ENCODE measurements at regions not wholly inside any gene's neighbourhood (a gene's known extent, or its start where the extent isn't known, plus 50 kb on each side); places are given as distances from the start of the nearest gene placed in this dataset.

GRCh38 chr7:67729771-67730170 is 733.1 kb downstream of the TYW1 start:
- no peak for DNase-seq (ENCODE audit: insufficient read length, low spot score)
- FAIRE-seq, result no peak
- TF ChIP-seq POLR2A (IDR thresholded peaks at IDR 0.05; ENCODE audit: low read depth, low read length), result no peak

GRCh38 chr7:67731704-67732103 is 735.1 kb downstream of the TYW1 start:
- FAIRE-seq (no peak), DNase-seq (ENCODE audit: insufficient read length, low spot score) (no peak)
- no peak for TF ChIP-seq POLR2A (IDR thresholded peaks at IDR 0.05; ENCODE audit: low read depth, low read length)

- no peak for TF ChIP-seq POLR2A (IDR thresholded peaks at IDR 0.05; ENCODE audit: low read depth, low read length)
- no peak for DNase-seq (ENCODE audit: insufficient read length, low spot score)
- FAIRE-seq, result no peak
These were observed 736.3 kb downstream of the TYW1 start for GRCh38 chr7:67732898-67733297.

- no peak for DNase-seq (ENCODE audit: insufficient read length, low spot score)
- no peak for FAIRE-seq
- TF ChIP-seq POLR2A (IDR thresholded peaks at IDR 0.05; ENCODE audit: low read depth, low read length), result no peak
These were observed 741.5 kb downstream of the TYW1 start for GRCh38 chr7:67738145-67738544.

- FAIRE-seq (no peak), DNase-seq (ENCODE audit: insufficient read length, low spot score) (no peak)
- TF ChIP-seq POLR2A (IDR thresholded peaks at IDR 0.05; ENCODE audit: low read depth, low read length), result no peak
These were observed 742.3 kb downstream of the TYW1 start for GRCh38 chr7:67738958-67739357.

GRCh38 chr7:67743501-67743900 is 746.9 kb downstream of the TYW1 start:
- DNase-seq (ENCODE audit: insufficient read length, low spot score), result no peak
- no peak for FAIRE-seq
- TF ChIP-seq POLR2A (IDR thresholded peaks at IDR 0.05; ENCODE audit: low read depth, low read length), result no peak

- no peak for DNase-seq (ENCODE audit: insufficient read length, low spot score)
- FAIRE-seq, result no peak
- TF ChIP-seq POLR2A (IDR thresholded peaks at IDR 0.05; ENCODE audit: low read depth, low read length), result no peak
These were observed 755.6 kb downstream of the TYW1 start for GRCh38 chr7:67752227-67752626.

- no peak for DNase-seq (ENCODE audit: insufficient read length, low spot score)
- no peak for FAIRE-seq
- TF ChIP-seq POLR2A (IDR thresholded peaks at IDR 0.05; ENCODE audit: low read depth, low read length), result no peak
These were observed 757.3 kb downstream of the TYW1 start for GRCh38 chr7:67753891-67754290.

- FAIRE-seq, result no peak
- no peak for DNase-seq (ENCODE audit: insufficient read length, low spot score)
- TF ChIP-seq POLR2A (IDR thresholded peaks at IDR 0.05; ENCODE audit: low read depth, low read length), result no peak
These were observed 758.0 kb downstream of the TYW1 start for GRCh38 chr7:67754651-67755050.

- no peak for DNase-seq (ENCODE audit: insufficient read length, low spot score)
- no peak for TF ChIP-seq POLR2A (IDR thresholded peaks at IDR 0.05; ENCODE audit: low read depth, low read length)
- FAIRE-seq, result no peak
These were observed 761.9 kb downstream of the TYW1 start for GRCh38 chr7:67758551-67758950.

- no peak for FAIRE-seq
- no peak for DNase-seq (ENCODE audit: insufficient read length, low spot score)
- TF ChIP-seq POLR2A (IDR thresholded peaks at IDR 0.05; ENCODE audit: low read depth, low read length), result no peak
These were observed 764.3 kb downstream of the TYW1 start for GRCh38 chr7:67760971-67761370.

GRCh38 chr7:67762516-67762915 is 765.9 kb downstream of the TYW1 start:
- no peak for FAIRE-seq
- TF ChIP-seq POLR2A (IDR thresholded peaks at IDR 0.05; ENCODE audit: low read depth, low read length), result no peak
- DNase-seq (ENCODE audit: insufficient read length, low spot score), result no peak

- no peak for DNase-seq (ENCODE audit: insufficient read length, low spot score)
- FAIRE-seq, result no peak
- no peak for TF ChIP-seq POLR2A (IDR thresholded peaks at IDR 0.05; ENCODE audit: low read depth, low read length)
These were observed 767.7 kb downstream of the TYW1 start for GRCh38 chr7:67764289-67764688.

- no peak for FAIRE-seq
- DNase-seq (ENCODE audit: insufficient read length, low spot score), result no peak
- no peak for TF ChIP-seq POLR2A (IDR thresholded peaks at IDR 0.05; ENCODE audit: low read depth, low read length)
These were observed 769.0 kb downstream of the TYW1 start for GRCh38 chr7:67765481-67766175.

GRCh38 chr7:67766906-67767410 is 770.3 kb downstream of the TYW1 start:
- no peak for DNase-seq (ENCODE audit: insufficient read length, low spot score)
- no peak for TF ChIP-seq POLR2A (IDR thresholded peaks at IDR 0.05; ENCODE audit: low read depth, low read length)
- FAIRE-seq, result no peak

Measured in H54 (cell line).